Right lobe of liver (tissue), 6 donors: ENCODE measurements at regions not wholly inside any gene's neighbourhood (a gene's known extent, or its start where the extent isn't known, plus 50 kb on each side); places are given as distances from the start of the nearest gene placed in this dataset.
"Not testable (repeated sequence)": the region's sequence is repeated elsewhere in the genome, so short reads cannot be mapped to it uniquely, and the experiment has no call there.

Experiments used
- ATAC-seq, 4 donors: fragments of 200-7000 bp; cut with Tn5 transposase; one replicate each; pipeline ENCODE4 v1.9.1; 2020; ENCODE audit warnings: mild to moderate bottlenecking in 4 of 4, moderate library complexity in 4 of 4
- DNase-seq, 3 donors: peaks; one replicate each; pipeline ENCODE4 v3.0.0-alpha.2; 2020
- H3K27ac ChIP-seq, 3 donors: fragments of 200-600 bp; one replicate each; pipeline ENCODE4 v1.8.0; 2022
- H3K27me3 ChIP-seq, 2 donors: fragments of 200-600 bp; one replicate each; pipeline ENCODE4 v1.8.0; 2022
- H3K36me3 ChIP-seq, 4 donors: fragments of 200-600 bp; sonication (generic) in 1 of 4; one replicate each; pipeline versions ENCODE4 v1.5.1 to v1.8.0; 2017 to 2022; ENCODE audit warnings: control low read depth in 1 of 4
- H3K4me1 ChIP-seq, 4 donors: fragments of 200-600 bp; sonication (generic) in 1 of 4; one replicate each; pipeline versions ENCODE4 v1.5.1 to v1.8.0; 2017 to 2022; ENCODE audit warnings: control low read depth in 1 of 4
- H3K4me3 ChIP-seq, 3 donors: fragments of 200-600 bp; one replicate each; pipeline ENCODE4 v1.8.0; 2022
- H3K9me3 ChIP-seq, 4 donors: fragments of 200-600 bp; sonication (generic) in 1 of 4; one replicate each; pipeline versions ENCODE4 v1.5.1 to v1.8.0; 2017 to 2022; ENCODE audit warnings: control low read depth in 1 of 4
- POLR2A ChIP-seq: fragments of 450-650 bp; IDR thresholded peaks from one replicate; pipeline ENCODE4 v1.6.1; 2017; ENCODE audit warnings: antibody characterized with exemption, mild to moderate bottlenecking
- WGBS: methylation state at CpG from one replicate; pipeline ENCODE4 v1.1.6; 2018; ENCODE audit warnings: low coverage, low lambda C conversion rate; ENCODE audit not compliant: insufficient coverage; ENCODE audit errors: missing lambda C conversion rate; 5-methylcytosine and 5-hydroxymethylcytosine counted together
- intact Hi-C, 2 donors: fragments of 100-400 bp; cut with DNase I; formaldehyde crosslinking; loops; one replicate each; pipeline versions ENCODE4 v1.11.2 to v1.14.1; 2022
- TF ChIP-seq, protein P1 (sequence below), 4 donors: fragments of 200-600 bp in 3 of 4; fragments of 450-650 bp in 1 of 4; IDR thresholded peaks; one replicate each; pipeline versions ENCODE4 v1.5.1 to v1.8.0; 2016 to 2022; ENCODE audit warnings: antibody characterized with exemption in 4 of 4, mild to moderate bottlenecking in 2 of 4
- donor health status: DM: no; HTN: yes; CAD: no.
- donor health status: DM: no; HTN: no; CAD: no.
- donor health status: DM: no; HTN: no; CAD: no.
- donor health status: DM: no; HTN: yes; CAD: no.
- donor health status: DM: no; HTN: yes; CAD: no.

DNA sequence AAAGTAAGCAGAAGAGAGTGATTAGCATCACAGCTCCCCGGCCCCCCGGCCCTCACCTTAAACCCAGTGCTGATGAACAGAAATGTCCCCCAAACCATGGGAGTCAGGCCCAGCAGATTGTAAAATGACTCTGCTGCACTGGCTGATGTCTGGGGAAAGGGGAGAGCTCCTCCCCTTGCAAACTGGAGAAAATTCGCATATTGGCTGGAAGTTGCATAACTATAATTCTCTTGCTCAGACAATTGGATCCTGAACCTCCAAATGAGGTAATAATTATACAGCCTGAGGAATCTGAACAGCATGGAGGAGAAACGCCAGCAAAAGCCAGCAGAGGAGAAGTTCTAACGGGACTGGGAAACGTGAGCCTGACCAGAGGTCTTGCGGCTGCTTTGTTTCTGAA, 109.7 kb downstream of the C16orf95 start:
- no peaks in the 10 kb centered on the region for H3K27me3 ChIP-seq
- DNase-seq (no peak), ATAC-seq (no peak)
- TF ChIP-seq, protein P1, sequence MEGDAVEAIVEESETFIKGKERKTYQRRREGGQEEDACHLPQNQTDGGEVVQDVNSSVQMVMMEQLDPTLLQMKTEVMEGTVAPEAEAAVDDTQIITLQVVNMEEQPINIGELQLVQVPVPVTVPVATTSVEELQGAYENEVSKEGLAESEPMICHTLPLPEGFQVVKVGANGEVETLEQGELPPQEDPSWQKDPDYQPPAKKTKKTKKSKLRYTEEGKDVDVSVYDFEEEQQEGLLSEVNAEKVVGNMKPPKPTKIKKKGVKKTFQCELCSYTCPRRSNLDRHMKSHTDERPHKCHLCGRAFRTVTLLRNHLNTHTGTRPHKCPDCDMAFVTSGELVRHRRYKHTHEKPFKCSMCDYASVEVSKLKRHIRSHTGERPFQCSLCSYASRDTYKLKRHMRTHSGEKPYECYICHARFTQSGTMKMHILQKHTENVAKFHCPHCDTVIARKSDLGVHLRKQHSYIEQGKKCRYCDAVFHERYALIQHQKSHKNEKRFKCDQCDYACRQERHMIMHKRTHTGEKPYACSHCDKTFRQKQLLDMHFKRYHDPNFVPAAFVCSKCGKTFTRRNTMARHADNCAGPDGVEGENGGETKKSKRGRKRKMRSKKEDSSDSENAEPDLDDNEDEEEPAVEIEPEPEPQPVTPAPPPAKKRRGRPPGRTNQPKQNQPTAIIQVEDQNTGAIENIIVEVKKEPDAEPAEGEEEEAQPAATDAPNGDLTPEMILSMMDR (IDR thresholded peaks at IDR 0.05), result no peak
- no peak for TF ChIP-seq POLR2A
- H3K4me3 ChIP-seq, result no peak overlapping the region
- 58% methylated on average over 7 of the region's 7 CpGs for WGBS
- no peaks in the 10 kb centered on the region for H3K36me3 ChIP-seq
- intact Hi-C loops, result no loop called here
- no peaks in the 10 kb centered on the region for H3K4me1 ChIP-seq
- H3K27ac ChIP-seq, result no peak overlapping the region
- no peaks in the 10 kb centered on the region for H3K9me3 ChIP-seq

DNA sequence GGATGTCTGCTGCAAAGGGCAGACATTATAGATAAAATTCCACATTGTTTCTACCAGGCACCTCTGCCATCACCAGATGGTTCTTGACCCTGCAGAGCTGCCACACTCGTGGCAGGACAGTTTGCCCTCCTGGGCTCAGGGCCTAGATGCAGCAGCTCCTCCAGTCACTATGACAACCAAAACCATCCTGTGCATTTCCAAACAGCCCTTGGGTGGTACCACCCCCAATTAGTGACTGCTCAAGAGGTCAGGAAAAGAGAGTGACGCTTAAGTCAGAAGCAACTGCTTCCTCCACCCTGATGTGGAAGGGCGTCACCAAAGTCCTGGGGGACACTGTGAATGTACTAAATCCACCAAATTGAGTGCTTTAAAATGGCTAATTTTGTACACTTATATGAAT, 109.2 kb downstream of the C16orf95 start:
- no peaks in the 10 kb centered on the region for H3K4me1 ChIP-seq
- H3K4me3 ChIP-seq, result no peak overlapping the region
- no peak overlapping the region for H3K27ac ChIP-seq
- ATAC-seq, result peak in 1 of 4 donors; percentile 16
- no peak for DNase-seq
- no peak for TF ChIP-seq POLR2A
- TF ChIP-seq, protein P1 (IDR thresholded peaks at IDR 0.05), result no peak
- intact Hi-C loops, result no loop called here
- WGBS, result 68% methylated on average over 3 of the region's 3 CpGs
- H3K9me3 ChIP-seq, result no peaks in the 10 kb centered on the region
- H3K27me3 ChIP-seq, result no peaks in the 10 kb centered on the region
- H3K36me3 ChIP-seq, result no peaks in the 10 kb centered on the region

DNA sequence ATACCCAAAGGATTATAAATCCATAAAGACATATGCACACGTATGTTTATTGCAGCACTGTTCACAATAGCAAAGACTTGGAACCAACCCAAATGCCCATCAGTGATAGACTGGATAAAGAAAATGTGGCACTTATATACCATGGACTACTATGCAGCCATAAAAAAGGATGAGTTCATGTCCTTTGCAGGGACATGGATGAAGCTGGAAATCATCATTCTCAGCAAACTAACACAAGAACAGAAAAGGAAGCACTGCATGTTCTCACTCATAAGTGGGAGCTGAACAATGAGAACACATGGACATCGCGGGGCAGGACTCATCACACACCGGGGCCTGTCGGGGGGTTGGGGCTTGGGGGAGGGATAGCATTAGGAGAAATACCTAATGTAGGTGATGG, 108.2 kb downstream of the C16orf95 start:
- ATAC-seq, DNase-seq, H3K4me1 ChIP-seq, H3K4me3 ChIP-seq, H3K27ac ChIP-seq, H3K27me3 ChIP-seq, H3K36me3 ChIP-seq, H3K9me3 ChIP-seq, intact Hi-C loops: not testable (repeated sequence)
- 90% methylated on average over 5 of the region's 5 CpGs for WGBS

DNA sequence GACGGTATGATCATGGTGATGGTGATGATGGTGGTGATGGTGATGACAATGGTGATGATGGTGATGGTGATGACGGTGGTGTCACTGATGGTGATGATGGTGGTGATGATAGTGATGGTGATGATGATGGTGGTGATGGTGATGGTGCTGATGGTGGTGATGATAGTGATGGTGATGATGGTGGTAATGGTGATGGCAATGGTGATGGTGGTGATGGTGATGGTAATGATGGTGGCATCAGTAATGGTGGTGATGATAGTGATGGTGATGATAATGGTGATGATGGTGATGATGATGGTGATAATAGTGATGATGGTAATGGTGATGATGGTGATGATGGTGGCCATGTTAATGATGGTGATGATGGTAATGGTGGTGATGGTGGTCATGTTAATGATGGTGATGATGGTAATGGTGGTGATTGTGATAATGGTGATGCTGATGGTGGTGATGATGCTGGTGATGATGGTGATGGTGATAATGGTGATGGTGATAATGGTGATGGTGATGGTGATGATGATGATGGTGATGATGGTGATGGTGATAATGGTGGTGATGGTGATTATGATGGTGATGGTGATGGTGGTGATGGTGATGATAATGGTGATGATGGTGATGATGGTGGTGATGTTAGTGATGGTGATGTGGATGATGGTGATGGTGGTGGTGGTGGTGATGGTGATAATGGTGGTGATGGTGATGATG, 107.2 kb downstream of the C16orf95 start:
- Histone ChIP-seq H3K36me3 (no peaks in the 10 kb centered on the region), H3K4me1 (no peaks in the 10 kb centered on the region), H3K27ac (no peak overlapping the region), H3K4me3 (no peak overlapping the region), H3K27me3 (no peaks in the 10 kb centered on the region), H3K9me3 (no peaks in the 10 kb centered on the region)
- intact Hi-C loops, result no loop called here
- TF ChIP-seq, protein P1 (IDR thresholded peaks at IDR 0.05), result no peak
- TF ChIP-seq POLR2A, result no peak
- WGBS, result 81% methylated on average over 2 of the region's 2 CpGs
- ATAC-seq (no peak), DNase-seq (no peak)

DNA sequence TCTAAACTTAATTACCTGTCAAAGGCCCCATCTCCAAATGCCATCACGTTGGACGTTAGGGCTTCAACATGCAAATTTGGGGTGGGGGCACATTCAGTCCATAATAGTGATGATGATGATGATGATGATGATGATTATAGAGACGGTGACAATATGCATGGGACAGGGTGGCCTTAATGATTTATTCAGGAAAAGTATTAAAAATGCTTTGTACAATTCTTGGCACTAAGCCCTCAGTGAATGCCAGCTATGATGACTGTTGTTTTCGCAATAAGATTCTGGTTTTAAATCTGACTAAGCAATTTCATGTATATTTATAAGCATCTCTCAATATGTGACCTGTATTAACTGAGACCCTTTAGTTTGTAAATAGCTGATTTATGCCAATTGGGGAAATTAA, 106.3 kb downstream of the C16orf95 start:
- Histone ChIP-seq H3K36me3 (no peaks in the 10 kb centered on the region), H3K27ac (no peak overlapping the region), H3K9me3 (no peaks in the 10 kb centered on the region), H3K4me3 (no peak overlapping the region), H3K27me3 (no peaks in the 10 kb centered on the region), H3K4me1 (no peaks in the 10 kb centered on the region)
- ATAC-seq (no peak), DNase-seq (no peak)
- WGBS, result 66% methylated on average over 4 of the region's 4 CpGs
- TF ChIP-seq POLR2A, result no peak
- TF ChIP-seq, protein P1 (IDR thresholded peaks at IDR 0.05), result no peak
- intact Hi-C loops, result no loop called here
